ENCODE measurements at regions not wholly inside any gene's neighbourhood (a gene's known extent, or its start where the extent isn't known, plus 50 kb on each side); places are given as distances from the start of the nearest gene placed in this dataset.

DNA sequence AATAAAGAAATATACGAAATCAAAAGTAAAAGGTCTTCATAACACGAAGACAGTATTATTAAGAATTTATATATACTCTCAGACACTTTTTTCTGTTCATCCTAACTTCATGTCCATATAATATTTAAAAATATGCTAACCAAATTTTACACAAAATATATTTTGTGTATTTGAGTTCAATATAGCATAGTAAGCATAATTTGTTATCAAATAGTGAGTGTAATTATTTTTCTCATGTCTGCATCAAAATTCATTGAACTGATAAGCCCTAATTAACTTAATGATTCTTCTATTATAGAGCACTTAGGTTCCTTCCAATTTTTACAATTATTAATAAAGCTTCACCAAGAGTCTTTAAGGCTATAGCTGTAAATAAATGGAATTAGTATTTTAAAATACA, 99.7 kb upstream of the SYT1 start:
- WGBS, 2 donors: 84 to 85% methylated on average over 2 of the region's 2 CpGs
- H3K4me1 ChIP-seq: no peaks in the 10 kb centered on the region
- no peak overlapping the region for H3K27ac ChIP-seq
- H3K4me3 ChIP-seq: no peak overlapping the region
- H3K36me3 ChIP-seq: no peaks in the 10 kb centered on the region
- no peak for DNase-seq (ENCODE audit: low spot score in 2 of 2)
- no peak for TF ChIP-seq EP300 (IDR thresholded peaks at IDR 0.05)
- no peak for TF ChIP-seq POLR2A (IDR thresholded peaks at IDR 0.05)
- TF ChIP-seq, protein P1, sequence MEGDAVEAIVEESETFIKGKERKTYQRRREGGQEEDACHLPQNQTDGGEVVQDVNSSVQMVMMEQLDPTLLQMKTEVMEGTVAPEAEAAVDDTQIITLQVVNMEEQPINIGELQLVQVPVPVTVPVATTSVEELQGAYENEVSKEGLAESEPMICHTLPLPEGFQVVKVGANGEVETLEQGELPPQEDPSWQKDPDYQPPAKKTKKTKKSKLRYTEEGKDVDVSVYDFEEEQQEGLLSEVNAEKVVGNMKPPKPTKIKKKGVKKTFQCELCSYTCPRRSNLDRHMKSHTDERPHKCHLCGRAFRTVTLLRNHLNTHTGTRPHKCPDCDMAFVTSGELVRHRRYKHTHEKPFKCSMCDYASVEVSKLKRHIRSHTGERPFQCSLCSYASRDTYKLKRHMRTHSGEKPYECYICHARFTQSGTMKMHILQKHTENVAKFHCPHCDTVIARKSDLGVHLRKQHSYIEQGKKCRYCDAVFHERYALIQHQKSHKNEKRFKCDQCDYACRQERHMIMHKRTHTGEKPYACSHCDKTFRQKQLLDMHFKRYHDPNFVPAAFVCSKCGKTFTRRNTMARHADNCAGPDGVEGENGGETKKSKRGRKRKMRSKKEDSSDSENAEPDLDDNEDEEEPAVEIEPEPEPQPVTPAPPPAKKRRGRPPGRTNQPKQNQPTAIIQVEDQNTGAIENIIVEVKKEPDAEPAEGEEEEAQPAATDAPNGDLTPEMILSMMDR (IDR thresholded peaks at IDR 0.05): no peak
- H3K27me3 ChIP-seq: no peaks in the 10 kb centered on the region
- H3K9me3 ChIP-seq: no peaks in the 10 kb centered on the region

DNA sequence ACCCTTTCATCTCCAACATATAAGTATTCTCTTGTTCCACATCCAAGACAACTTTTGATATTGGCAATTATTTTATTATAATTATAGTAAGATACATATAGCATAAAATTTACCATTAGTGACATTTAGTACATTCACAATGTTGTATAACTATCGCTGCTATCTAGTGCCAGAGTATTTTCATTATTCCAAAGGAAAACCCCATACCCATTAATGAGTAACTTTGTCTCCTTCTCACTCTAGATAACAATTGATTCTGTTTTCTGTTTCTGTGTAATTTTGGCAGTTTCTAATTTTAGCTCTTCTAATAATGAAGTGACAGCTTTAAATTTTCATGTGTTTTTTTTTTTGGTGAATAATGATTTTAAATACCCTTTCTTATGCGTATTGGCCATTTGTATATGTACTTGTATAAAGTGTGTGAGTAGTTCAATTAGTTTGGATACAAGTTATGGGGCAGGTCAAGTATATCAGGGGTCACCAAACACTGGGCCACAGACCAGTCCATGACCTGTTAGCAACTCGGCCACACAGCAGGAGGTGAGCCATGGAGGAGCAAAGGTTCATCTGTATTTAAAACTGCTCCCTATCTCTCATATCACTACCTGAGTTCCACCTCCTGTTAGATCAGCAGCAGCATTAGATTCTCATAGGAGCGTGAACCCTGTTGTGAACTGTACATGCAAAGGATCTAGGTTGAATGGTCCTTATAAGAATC, 97.2 kb upstream of the SYT1 start:
- H3K27ac ChIP-seq: no peak overlapping the region
- H3K9me3 ChIP-seq: no peaks in the 10 kb centered on the region
- no peaks in the 10 kb centered on the region for H3K36me3 ChIP-seq
- no peaks in the 10 kb centered on the region for H3K4me1 ChIP-seq
- whole genome bisulfite sequencing, 2 donors: 82 to 88% methylated on average over 4 of the region's 4 CpGs
- no peak for DNase-seq (ENCODE audit: low spot score in 2 of 2)
- no peak overlapping the region for H3K4me3 ChIP-seq
- TF ChIP-seq, protein P1 (IDR thresholded peaks at IDR 0.05): no peak
- TF ChIP-seq EP300 (IDR thresholded peaks at IDR 0.05) (no peak), POLR2A (IDR thresholded peaks at IDR 0.05) (no peak)
- H3K27me3 ChIP-seq: no peaks in the 10 kb centered on the region

DNA sequence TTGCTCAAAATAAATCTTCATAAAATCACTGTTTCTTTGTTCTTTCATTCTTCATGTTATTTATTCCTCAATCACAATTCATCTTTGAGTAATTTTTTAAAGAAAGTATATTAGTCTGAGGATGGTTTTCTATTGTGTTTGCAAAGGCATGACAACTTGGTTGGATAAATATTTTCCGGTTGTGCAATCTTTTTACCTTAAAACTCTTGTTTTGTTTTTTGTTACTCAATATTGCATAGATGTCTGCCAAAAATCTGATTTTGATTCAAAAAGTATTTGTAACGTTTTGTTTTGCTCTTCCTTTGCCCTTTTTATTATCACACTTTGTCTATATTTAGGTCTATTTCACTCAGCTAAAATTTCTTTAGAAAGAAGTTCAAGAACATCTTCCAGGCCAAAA, 86.2 kb upstream of the SYT1 start:
- H3K27ac ChIP-seq: no peak overlapping the region
- H3K36me3 ChIP-seq: no peaks in the 10 kb centered on the region
- H3K27me3 ChIP-seq: no peaks in the 10 kb centered on the region
- DNase-seq (ENCODE audit: low spot score in 2 of 2): no peak
- H3K9me3 ChIP-seq: no peaks in the 10 kb centered on the region
- H3K4me3 ChIP-seq: no peak overlapping the region
- TF ChIP-seq EP300 (IDR thresholded peaks at IDR 0.05): no peak
- TF ChIP-seq, protein P1 (IDR thresholded peaks at IDR 0.05): no peak
- no peak for TF ChIP-seq POLR2A (IDR thresholded peaks at IDR 0.05)
- 44 to 60% methylated on average over 2 of the region's 2 CpGs for WGBS, 2 donors
- peaks cover 0 to 3% (median 0%) of the 10 kb centered on the region in 4 donors for H3K4me1 ChIP-seq

DNA sequence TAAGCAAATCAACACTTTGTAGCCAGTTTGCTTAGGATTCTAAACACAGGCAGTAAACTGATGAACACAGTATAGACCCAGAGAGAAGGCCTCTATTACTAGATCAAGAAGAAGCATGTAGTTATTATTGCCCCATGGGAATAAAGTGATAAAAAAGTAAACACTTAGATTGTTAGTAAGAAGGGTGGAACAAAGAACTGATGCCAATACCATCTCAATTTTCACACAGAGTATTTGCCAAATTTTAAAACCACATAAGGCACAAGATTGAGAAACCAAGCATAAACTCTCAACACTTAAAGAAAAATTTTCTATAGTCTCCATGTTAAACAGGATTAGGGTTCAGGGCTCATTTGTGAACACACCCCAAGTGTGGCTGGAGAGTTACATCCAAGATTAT, 77.0 kb upstream of the SYT1 start:
- H3K36me3 ChIP-seq: no peaks in the 10 kb centered on the region
- TF ChIP-seq POLR2A (IDR thresholded peaks at IDR 0.05) (no peak), EP300 (IDR thresholded peaks at IDR 0.05) (no peak)
- TF ChIP-seq, protein P1 (IDR thresholded peaks at IDR 0.05): no peak
- H3K27ac ChIP-seq: no peak overlapping the region
- H3K27me3 ChIP-seq: no peaks in the 10 kb centered on the region
- DNase-seq (ENCODE audit: low spot score in 2 of 2): no peak
- no peak overlapping the region for H3K4me3 ChIP-seq
- peaks cover 0 to 12% (median 0%) of the 10 kb centered on the region in 4 donors for H3K4me1 ChIP-seq
- no peaks in the 10 kb centered on the region for H3K9me3 ChIP-seq

DNA sequence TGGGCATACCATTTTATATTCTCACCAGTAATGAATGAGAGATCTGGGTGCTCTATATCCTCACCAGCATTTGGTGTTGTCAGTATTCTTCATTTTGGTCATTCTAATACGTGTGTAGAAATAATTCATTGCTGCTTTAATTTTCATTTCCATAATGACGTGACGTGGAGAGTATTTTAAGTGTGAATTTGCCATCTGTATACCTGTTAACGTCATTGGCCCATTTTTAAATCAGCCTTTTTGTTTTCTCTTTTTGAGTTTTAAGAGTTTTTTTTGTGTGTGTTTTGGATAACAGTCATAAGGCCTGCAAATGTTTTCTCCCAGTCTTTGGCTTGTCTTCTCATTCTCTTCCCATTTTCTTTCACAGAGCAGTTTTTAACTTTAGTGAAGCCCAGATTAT, 74.4 kb upstream of the SYT1 start:
- Histone ChIP-seq H3K27me3 (no peaks in the 10 kb centered on the region), H3K36me3 (no peaks in the 10 kb centered on the region), H3K27ac (no peak overlapping the region), H3K4me1 (peaks cover 0 to 12% (median 0%) of the 10 kb centered on the region in 4 donors), H3K4me3 (no peak overlapping the region), H3K9me3 (no peaks in the 10 kb centered on the region)
- TF ChIP-seq, protein P1 (IDR thresholded peaks at IDR 0.05): no peak
- TF ChIP-seq EP300 (IDR thresholded peaks at IDR 0.05) (no peak), POLR2A (IDR thresholded peaks at IDR 0.05) (no peak)
- WGBS, 2 donors: 72 to 77% methylated on average over 4 of the region's 4 CpGs
- no peak for DNase-seq (ENCODE audit: low spot score in 2 of 2)
